ENCODE measurements at regions not wholly inside any gene's neighbourhood (a gene's known extent, or its start where the extent isn't known, plus 50 kb on each side); places are given as distances from the start of the nearest gene placed in this dataset.
"Not testable (repeated sequence)": the region's sequence is repeated elsewhere in the genome, so short reads cannot be mapped to it uniquely, and the experiment has no call there.

DNA sequence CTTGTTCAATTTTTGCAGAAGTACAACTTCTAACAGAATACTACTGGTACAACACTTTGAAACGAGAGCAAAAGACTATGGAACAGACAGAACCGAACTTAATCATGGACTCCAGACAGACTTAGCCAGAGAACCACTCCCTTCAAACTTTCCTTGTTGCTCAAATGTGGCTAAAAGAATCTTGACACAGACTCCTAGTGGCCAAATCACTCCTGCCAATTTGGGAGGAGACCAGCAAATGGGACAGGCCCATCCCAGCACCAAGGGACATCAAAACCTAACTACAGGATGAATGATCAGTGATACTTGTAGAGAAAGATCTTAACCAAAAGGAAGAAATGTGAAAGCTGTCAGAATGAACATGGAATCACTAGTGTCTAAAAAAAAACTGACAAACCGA lies 154.0 kb downstream of the MATN1 start:
- no peaks in the 10 kb centered on the region for H3K4me1 Mint-ChIP-seq
- no peak overlapping the region for H3K27ac Mint-ChIP-seq
- H3K4me3 Mint-ChIP-seq = no peak overlapping the region
- H3K36me3 Mint-ChIP-seq (ENCODE audit: low read depth) = no peaks in the 10 kb centered on the region
- TF ChIP-seq, protein P1, sequence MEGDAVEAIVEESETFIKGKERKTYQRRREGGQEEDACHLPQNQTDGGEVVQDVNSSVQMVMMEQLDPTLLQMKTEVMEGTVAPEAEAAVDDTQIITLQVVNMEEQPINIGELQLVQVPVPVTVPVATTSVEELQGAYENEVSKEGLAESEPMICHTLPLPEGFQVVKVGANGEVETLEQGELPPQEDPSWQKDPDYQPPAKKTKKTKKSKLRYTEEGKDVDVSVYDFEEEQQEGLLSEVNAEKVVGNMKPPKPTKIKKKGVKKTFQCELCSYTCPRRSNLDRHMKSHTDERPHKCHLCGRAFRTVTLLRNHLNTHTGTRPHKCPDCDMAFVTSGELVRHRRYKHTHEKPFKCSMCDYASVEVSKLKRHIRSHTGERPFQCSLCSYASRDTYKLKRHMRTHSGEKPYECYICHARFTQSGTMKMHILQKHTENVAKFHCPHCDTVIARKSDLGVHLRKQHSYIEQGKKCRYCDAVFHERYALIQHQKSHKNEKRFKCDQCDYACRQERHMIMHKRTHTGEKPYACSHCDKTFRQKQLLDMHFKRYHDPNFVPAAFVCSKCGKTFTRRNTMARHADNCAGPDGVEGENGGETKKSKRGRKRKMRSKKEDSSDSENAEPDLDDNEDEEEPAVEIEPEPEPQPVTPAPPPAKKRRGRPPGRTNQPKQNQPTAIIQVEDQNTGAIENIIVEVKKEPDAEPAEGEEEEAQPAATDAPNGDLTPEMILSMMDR (IDR thresholded peaks at IDR 0.05; ENCODE audit: unreplicated experiment in 3 of 3) = no peak
- H3K27me3 Mint-ChIP-seq (ENCODE audit: low read depth) = peaks cover 35% of the 10 kb centered on the region
- H3K9me3 Mint-ChIP-seq = peaks cover 7% of the 10 kb centered on the region

DNA sequence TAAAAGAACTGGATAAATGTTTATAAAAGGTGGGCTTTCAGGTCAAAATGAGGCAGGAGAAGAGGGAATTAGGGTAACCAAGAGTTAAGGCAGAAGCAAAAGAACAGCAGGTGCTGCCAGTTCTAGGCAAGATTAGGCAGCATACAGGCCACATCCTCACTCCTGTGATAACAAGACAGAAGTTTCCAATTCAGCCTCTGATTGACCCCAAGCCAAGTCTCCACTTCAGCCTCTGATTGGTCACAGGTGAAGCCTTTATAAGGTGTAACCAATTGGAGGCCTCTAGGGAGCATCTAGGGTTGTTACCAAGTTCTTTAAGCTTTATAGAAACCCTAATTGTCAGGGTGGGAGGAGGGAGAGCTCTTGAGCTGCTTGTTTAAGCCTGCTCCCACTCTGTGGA lies 160.8 kb downstream of the MATN1 start:
- Mint-ChIP-seq H3K4me1 (no peaks in the 10 kb centered on the region), H3K9me3 (peaks cover 48% of the 10 kb centered on the region), H3K27me3 (ENCODE audit: low read depth) (no peaks in the 10 kb centered on the region), H3K27ac (no peak overlapping the region), H3K4me3 (no peak overlapping the region), H3K36me3 (ENCODE audit: low read depth) (no peaks in the 10 kb centered on the region)
- TF ChIP-seq, protein P1 (IDR thresholded peaks at IDR 0.05; ENCODE audit: unreplicated experiment in 3 of 3) = no peak

DNA sequence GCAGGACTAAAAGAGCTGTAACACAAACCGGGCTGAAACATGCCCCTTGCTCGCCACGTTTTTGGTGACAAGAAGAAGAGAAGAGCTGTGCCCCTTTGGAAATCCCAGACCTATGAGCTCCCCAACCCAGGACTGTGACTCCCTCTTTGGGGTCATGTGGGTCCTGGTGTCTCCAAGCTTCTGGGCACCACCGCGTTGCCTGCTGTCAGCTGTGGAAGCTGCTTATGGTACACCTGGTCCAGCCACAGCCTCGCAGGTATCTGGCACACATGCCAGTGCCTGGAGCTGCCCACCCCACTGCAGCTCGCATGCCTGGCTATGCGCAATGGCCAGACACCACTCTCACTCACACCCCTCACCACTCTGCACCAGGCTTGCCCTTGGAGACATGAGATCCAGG lies 171.8 kb downstream of the MATN1 start:
- H3K36me3 Mint-ChIP-seq (ENCODE audit: low read depth) = no peaks in the 10 kb centered on the region
- H3K4me1 Mint-ChIP-seq = no peaks in the 10 kb centered on the region
- TF ChIP-seq, protein P1 (IDR thresholded peaks at IDR 0.05; ENCODE audit: unreplicated experiment in 3 of 3) = no peak
- H3K27me3 Mint-ChIP-seq (ENCODE audit: low read depth) = peaks cover 14% of the 10 kb centered on the region
- H3K4me3 Mint-ChIP-seq = no peak overlapping the region
- no peak overlapping the region for H3K27ac Mint-ChIP-seq
- H3K9me3 Mint-ChIP-seq = peaks cover 5% of the 10 kb centered on the region

DNA sequence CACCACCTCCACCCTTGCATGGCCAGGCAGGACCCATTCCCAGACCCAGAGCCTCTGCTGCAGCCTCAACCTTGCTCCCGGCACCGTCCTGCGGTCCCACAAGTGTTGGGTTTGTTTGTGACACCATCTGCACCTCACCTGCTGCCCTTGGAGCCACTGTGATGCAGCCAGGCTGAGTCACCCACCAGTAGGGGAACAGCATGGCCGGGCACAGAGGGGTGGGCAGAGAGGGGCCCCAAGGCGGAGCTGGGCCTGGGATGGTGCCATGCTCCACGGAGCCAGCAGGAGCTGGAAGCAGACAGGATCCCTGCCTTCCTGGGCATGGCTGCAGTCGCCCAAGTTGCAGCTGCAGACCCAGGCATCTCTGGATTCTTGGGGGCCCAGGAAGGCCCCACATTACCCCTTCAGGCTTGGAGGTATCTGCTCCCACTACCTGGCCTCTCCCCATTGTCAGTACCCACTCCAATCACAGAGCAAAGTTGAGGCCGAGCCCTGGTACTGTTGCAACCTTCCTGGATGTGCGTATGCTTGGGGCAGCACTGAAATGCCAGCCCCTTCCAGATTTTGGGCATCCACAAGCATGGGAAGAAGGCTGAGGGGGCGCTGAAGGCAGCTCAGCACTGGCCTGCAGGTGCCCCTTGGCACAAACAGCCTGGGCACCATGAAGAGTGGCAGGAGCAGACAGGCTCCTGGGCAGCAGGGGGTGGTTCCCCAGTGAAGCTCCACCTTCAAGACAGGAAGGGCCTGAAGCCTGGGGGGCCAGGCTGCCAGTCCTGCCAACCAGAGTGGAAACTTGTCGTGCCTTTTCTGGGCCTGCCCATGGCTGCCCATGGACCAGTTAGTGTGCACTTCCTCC lies 172.8 kb downstream of the MATN1 start:
- TF ChIP-seq, protein P1 (IDR thresholded peaks at IDR 0.05; ENCODE audit: unreplicated experiment in 3 of 3) = no peak
- Mint-ChIP-seq H3K36me3 (ENCODE audit: low read depth) (no peaks in the 10 kb centered on the region), H3K27ac (no peak overlapping the region), H3K9me3 (peaks cover 3% of the 10 kb centered on the region), H3K27me3 (ENCODE audit: low read depth) (peaks cover 14% of the 10 kb centered on the region), H3K4me3 (no peak overlapping the region), H3K4me1 (no peaks in the 10 kb centered on the region)

DNA sequence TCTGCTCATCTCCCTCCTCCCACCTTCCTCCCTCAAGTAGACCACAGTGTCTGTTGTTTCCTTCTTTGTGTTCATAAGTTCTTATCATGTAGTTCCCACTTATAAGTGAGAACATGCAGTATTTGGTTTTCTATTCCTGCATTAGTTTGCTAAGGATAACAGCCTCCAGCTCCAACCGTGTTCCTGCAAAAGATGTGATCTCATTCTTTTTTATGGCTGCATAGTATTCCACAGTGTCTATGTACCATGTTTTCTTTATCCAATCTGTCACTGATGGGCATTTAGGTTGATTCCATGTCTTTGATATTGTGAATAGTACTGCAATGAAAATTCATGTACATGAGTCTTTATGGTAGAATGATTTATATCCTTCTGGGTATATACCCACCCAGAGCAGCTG lies 173.5 kb downstream of the MATN1 start:
- not testable (repeated sequence) for H3K4me1 Mint-ChIP-seq; H3K4me3 Mint-ChIP-seq; H3K9me3 Mint-ChIP-seq; H3K27ac Mint-ChIP-seq; H3K36me3 Mint-ChIP-seq (ENCODE audit: low read depth)
- peaks cover 14% of the 10 kb centered on the region for H3K27me3 Mint-ChIP-seq (ENCODE audit: low read depth)

DNA sequence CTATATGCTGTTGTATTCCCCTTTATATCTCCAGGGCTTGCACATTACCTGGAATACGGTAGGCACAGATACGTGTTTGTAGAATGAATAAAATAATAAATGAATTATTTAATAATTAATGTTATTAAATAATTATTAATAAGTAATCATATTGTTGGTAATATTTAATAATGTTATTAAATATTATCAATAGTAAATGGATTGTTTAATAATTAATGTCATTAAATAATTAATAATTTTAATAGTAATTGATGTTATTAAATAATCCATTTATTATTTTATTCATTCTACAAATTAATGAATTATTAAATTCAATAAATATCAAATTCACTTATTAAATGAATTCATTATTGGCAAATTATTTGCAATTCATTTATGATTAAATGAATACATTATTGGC lies 175.1 kb downstream of the MATN1 start:
- Mint-ChIP-seq H3K27me3 (ENCODE audit: low read depth) (peaks cover 11% of the 10 kb centered on the region), H3K4me3 (no peak overlapping the region), H3K36me3 (ENCODE audit: low read depth) (no peaks in the 10 kb centered on the region), H3K9me3 (peaks cover 3% of the 10 kb centered on the region), H3K27ac (no peak overlapping the region), H3K4me1 (no peaks in the 10 kb centered on the region)
- TF ChIP-seq, protein P1 (IDR thresholded peaks at IDR 0.05; ENCODE audit: unreplicated experiment in 3 of 3) = no peak

DNA sequence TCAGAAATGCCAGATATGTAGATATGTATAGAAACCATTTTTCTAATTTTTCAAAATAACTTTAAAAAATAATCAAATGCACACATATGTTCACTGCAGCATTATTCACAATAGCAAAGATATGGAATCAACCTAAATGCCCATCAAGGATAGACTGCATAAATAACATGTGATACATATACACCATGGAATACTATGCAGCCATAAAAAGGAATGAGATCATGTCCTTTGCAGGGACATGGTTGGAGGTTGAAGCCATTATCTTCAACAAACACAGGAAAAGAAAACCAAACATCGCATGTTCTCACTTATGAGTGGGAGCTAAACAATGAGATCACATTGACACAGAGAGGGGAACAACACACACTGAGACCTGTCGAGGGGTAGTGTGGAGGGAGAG lies 176.1 kb downstream of the MATN1 start:
- H3K36me3 Mint-ChIP-seq (ENCODE audit: low read depth); H3K9me3 Mint-ChIP-seq; H3K27ac Mint-ChIP-seq; H3K27me3 Mint-ChIP-seq (ENCODE audit: low read depth); H3K4me3 Mint-ChIP-seq; H3K4me1 Mint-ChIP-seq: not testable (repeated sequence)
